CD4-positive, alpha-beta T cell treated with Interferon gamma for 1 hour (primary cell): ENCODE measurements at regions not wholly inside any gene's neighbourhood (a gene's known extent, or its start where the extent isn't known, plus 50 kb on each side); places are given as distances from the start of the nearest gene placed in this dataset.
"Not testable (repeated sequence)": the region's sequence is repeated elsewhere in the genome, so short reads cannot be mapped to it uniquely, and the experiment has no call there.

Experiments
- DNase-seq: peaks from one replicate; pipeline ENCODE4 v3.0.0-alpha.2; 2020

- DNase-seq = no peak
Measured at GRCh38 chr3:177249203-177249602, 51.9 kb upstream of the TBL1XR1 start.

- no peak for DNase-seq
Measured at GRCh38 chr3:177250151-177250550, 52.9 kb upstream of the TBL1XR1 start.

- peak; percentile 6 for DNase-seq
Measured at GRCh38 chr3:177251755-177252154, 54.5 kb upstream of the TBL1XR1 start.

GRCh38 chr3:177257006-177257405 lies 59.7 kb upstream of the TBL1XR1 start:
- no peak for DNase-seq

- no peak for DNase-seq
Measured at GRCh38 chr3:177257625-177258024, 60.3 kb upstream of the TBL1XR1 start.

GRCh38 chr3:177262396-177262795 lies 65.1 kb upstream of the TBL1XR1 start:
- DNase-seq = no peak

GRCh38 chr3:177263615-177264368 lies 66.5 kb upstream of the TBL1XR1 start:
- DNase-seq = no peak

- DNase-seq = not testable (repeated sequence)
Measured at GRCh38 chr3:177271811-177272501, 74.7 kb upstream of the TBL1XR1 start.

GRCh38 chr3:177278016-177278415 lies 80.7 kb upstream of the TBL1XR1 start:
- no peak for DNase-seq

- DNase-seq = no peak
Measured at GRCh38 chr3:177279118-177279815, 82.0 kb upstream of the TBL1XR1 start.

- peak; percentile 35 for DNase-seq
Measured at GRCh38 chr3:177281292-177282118, 84.2 kb upstream of the TBL1XR1 start.

- no peak for DNase-seq
Measured at GRCh38 chr3:177282119-177282655, 84.9 kb upstream of the TBL1XR1 start.

GRCh38 chr3:177283983-177284382 lies 86.7 kb upstream of the TBL1XR1 start:
- DNase-seq = no peak

GRCh38 chr3:177284383-177284881 lies 87.2 kb upstream of the TBL1XR1 start:
- peak; percentile 24 for DNase-seq

- DNase-seq = no peak
Measured at GRCh38 chr3:177286034-177286433, 88.8 kb upstream of the TBL1XR1 start.

GRCh38 chr3:177287231-177287630 lies 89.9 kb upstream of the TBL1XR1 start:
- no peak for DNase-seq

GRCh38 chr3:177290633-177291032 lies 93.4 kb upstream of the TBL1XR1 start:
- no peak for DNase-seq

- no peak for DNase-seq
Measured at GRCh38 chr3:177294221-177294620, 96.9 kb upstream of the TBL1XR1 start.

GRCh38 chr3:177295116-177295515 lies 97.8 kb upstream of the TBL1XR1 start:
- DNase-seq = no peak

GRCh38 chr3:177299250-177299649 lies 102.0 kb upstream of the TBL1XR1 start:
- no peak for DNase-seq

GRCh38 chr3:177300039-177300833 lies 103.0 kb upstream of the TBL1XR1 start:
- peak; percentile 11 for DNase-seq

GRCh38 chr3:177300842-177301241 lies 103.6 kb upstream of the TBL1XR1 start:
- DNase-seq = no peak
